Uterus (tissue), 2 donors: ENCODE measurements at regions not wholly inside any gene's neighbourhood (a gene's known extent, or its start where the extent isn't known, plus 50 kb on each side); places are given as distances from the start of the nearest gene placed in this dataset.

Experiments used
- CTCF ChIP-seq, 4 experiments: fragments of 200-600 bp in 2 of 4; fragments of 450-650 bp in 2 of 4; sonication (generic) in 2 of 4; IDR thresholded peaks; one replicate each; pipeline ENCODE4 v1.5.1; 2016 to 2019; ENCODE audit warnings: antibody characterized with exemption in 4 of 4, mild to moderate bottlenecking in 2 of 4, moderate library complexity in 1 of 4
- POLR2A ChIP-seq, 2 donors: fragments of 450-650 bp; IDR thresholded peaks; one replicate each; pipeline ENCODE4 v1.6.1; 2016; ENCODE audit warnings: antibody characterized with exemption in 2 of 2, mild to moderate bottlenecking in 1 of 2, moderate library complexity in 1 of 2

DNA sequence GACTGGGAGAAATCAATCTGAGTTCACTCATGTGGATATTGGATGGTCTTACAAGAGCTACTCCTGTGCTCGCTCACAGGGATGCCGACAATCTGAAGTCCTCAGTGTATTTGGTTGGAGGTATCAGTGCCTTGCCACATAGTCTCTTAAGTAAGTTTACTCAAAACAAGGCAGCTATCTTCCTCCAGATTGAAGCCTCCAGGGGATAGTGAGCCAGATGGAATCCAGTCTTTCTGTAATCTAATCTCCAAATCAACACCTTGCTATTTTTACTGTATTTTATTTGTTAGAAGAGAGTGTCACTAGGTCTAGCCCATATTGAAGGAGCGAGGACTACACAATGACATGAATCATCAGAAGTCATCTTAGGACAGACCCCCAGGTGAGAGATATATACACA is 456.6 kb upstream of the POT1 start:
- TF ChIP-seq POLR2A (IDR thresholded peaks at IDR 0.05) (no peak), CTCF (IDR thresholded peaks at IDR 0.05) (no peak)
